Cardiac muscle cell (in vitro differentiated cells and primary cell): ENCODE measurements at regions not wholly inside any gene's neighbourhood (a gene's known extent, or its start where the extent isn't known, plus 50 kb on each side); places are given as distances from the start of the nearest gene placed in this dataset.

Source experiments
- DNase-seq, 2 donors: peaks; one replicate each; pipeline versions ENCODE4 v3.0.0 to v3.0.0-alpha.2; 2010 to 2017; ENCODE audit warnings: low read depth in 1 of 2, low spot score in 1 of 2
- H3K27ac ChIP-seq: fragments of 200-600 bp; sonication (generic); 2 replicates; pipeline ENCODE4 v1.5.1; 2016
- H3K27me3 ChIP-seq: fragments of 200-600 bp; sonication (generic); 2 replicates; pipeline ENCODE4 v1.6.0; 2016; ENCODE audit warnings: control low read depth
- H3K36me3 ChIP-seq: fragments of 200-600 bp; sonication (generic); 2 replicates; pipeline ENCODE4 v1.5.1; 2016; ENCODE audit warnings: control low read depth
- H3K4me1 ChIP-seq: fragments of 200-600 bp; sonication (generic); 2 replicates; pipeline ENCODE4 v1.8.1; 2017; ENCODE audit warnings: low read depth, mild to moderate bottlenecking, mixed run types
- H3K4me3 ChIP-seq: fragments of 200-600 bp; sonication (generic); 2 replicates; pipeline ENCODE4 v1.5.1; 2016; ENCODE audit warnings: mild to moderate bottlenecking
- H3K9me3 ChIP-seq: fragments of 200-600 bp; sonication (generic); 2 replicates; pipeline ENCODE4 v1.5.1; 2017; ENCODE audit warnings: low read depth, mild to moderate bottlenecking, control low read depth
- CTCF ChIP-seq: IDR thresholded peaks from 2 replicates; pipeline ENCODE4 v1.5.1; 2012; ENCODE audit warnings: low read depth, mild to moderate bottlenecking, low read length

DNA sequence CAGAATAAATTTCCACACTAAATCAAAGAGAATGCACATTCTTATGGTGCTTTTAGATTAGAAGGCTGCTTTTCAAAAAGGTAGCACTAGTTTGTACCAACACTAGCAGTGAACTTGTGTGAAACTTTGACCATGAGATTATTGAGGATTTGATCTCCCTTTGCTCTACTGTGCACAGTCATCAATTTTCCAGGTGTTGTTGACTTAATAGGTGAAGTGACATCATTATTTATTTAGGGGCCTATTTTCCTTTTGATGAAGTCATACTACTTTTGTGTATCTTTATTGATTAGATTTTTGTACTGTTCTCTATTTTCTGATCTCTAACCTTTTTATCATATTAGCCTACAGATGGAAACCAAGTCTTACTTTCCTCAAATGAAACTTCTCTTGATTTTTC, 507.9 kb upstream of the LCORL start:
- no peak for DNase-seq
- no peaks in the 10 kb centered on the region for H3K9me3 ChIP-seq
- H3K27ac ChIP-seq: no peak overlapping the region
- no peak for TF ChIP-seq CTCF
- no peaks in the 10 kb centered on the region for H3K4me1 ChIP-seq
- H3K36me3 ChIP-seq: no peaks in the 10 kb centered on the region
- no peak overlapping the region for H3K4me3 ChIP-seq
- no peaks in the 10 kb centered on the region for H3K27me3 ChIP-seq

- Histone ChIP-seq H3K4me1 (no peaks in the 10 kb centered on the region), H3K4me3 (no peak overlapping the region), H3K27ac (no peak overlapping the region), H3K27me3 (no peaks in the 10 kb centered on the region), H3K36me3 (no peaks in the 10 kb centered on the region), H3K9me3 (no peaks in the 10 kb centered on the region)
- DNase-seq: no peak
- no peak for TF ChIP-seq CTCF
Observed at GRCh38 chr4:18524667-18525066, 503.1 kb upstream of the LCORL start.

- no peaks in the 10 kb centered on the region for H3K36me3 ChIP-seq
- peaks cover 9% of the 10 kb centered on the region for H3K27me3 ChIP-seq
- H3K4me1 ChIP-seq: no peaks in the 10 kb centered on the region
- no peak for TF ChIP-seq CTCF
- DNase-seq: no peak
- no peaks in the 10 kb centered on the region for H3K9me3 ChIP-seq
- H3K4me3 ChIP-seq: no peak overlapping the region
- H3K27ac ChIP-seq: no peak overlapping the region
Observed at GRCh38 chr4:18518098-18518497, 496.5 kb upstream of the LCORL start.

GRCh38 chr4:18513861-18514260, 492.3 kb upstream of the LCORL start:
- TF ChIP-seq CTCF: no peak
- H3K4me3 ChIP-seq: no peak overlapping the region
- peaks cover 9% of the 10 kb centered on the region for H3K27me3 ChIP-seq
- no peak overlapping the region for H3K27ac ChIP-seq
- H3K36me3 ChIP-seq: no peaks in the 10 kb centered on the region
- DNase-seq: no peak
- H3K4me1 ChIP-seq: no peaks in the 10 kb centered on the region
- H3K9me3 ChIP-seq: no peaks in the 10 kb centered on the region

DNA sequence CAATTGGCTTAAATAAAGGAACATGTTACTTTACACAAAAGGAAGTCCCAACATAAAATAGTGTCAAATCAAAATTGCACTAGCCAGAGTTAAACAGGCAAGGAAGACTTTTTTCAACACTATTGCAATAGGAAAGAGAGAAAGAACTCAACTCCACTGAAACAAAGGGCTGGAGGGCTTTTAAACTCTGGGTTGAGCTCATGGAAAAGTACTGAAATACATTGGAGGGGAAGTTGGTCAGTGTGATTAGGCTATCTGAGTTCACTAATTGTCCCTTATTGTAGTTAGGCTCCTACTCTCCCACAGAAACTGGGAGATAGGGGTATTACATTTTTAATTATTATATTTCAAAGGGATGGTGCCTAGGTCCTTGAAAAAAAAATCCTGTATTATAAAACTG, 491.2 kb upstream of the LCORL start:
- DNase-seq: no peak
- Histone ChIP-seq H3K36me3 (no peaks in the 10 kb centered on the region), H3K27me3 (peaks cover 4% of the 10 kb centered on the region), H3K4me3 (no peak overlapping the region), H3K27ac (no peak overlapping the region), H3K9me3 (no peaks in the 10 kb centered on the region), H3K4me1 (no peaks in the 10 kb centered on the region)
- no peak for TF ChIP-seq CTCF

GRCh38 chr4:18511727-18512126, 490.2 kb upstream of the LCORL start:
- Histone ChIP-seq H3K4me3 (no peak overlapping the region), H3K36me3 (no peaks in the 10 kb centered on the region), H3K27me3 (no peaks in the 10 kb centered on the region), H3K9me3 (no peaks in the 10 kb centered on the region), H3K4me1 (no peaks in the 10 kb centered on the region), H3K27ac (no peak overlapping the region)
- DNase-seq: no peak
- no peak for TF ChIP-seq CTCF
